HEK293 (cell line): ENCODE measurements at regions not wholly inside any gene's neighbourhood (a gene's known extent, or its start where the extent isn't known, plus 50 kb on each side); places are given as distances from the start of the nearest gene placed in this dataset.

Experiments used
- CTCF ChIA-PET: fragments of 350-600 bp; formaldehyde crosslinking; extraction: SDS; loops from one replicate; lab custom pipeline; 2021; ENCODE audit warnings: antibody characterized with exemption; lab: Yijun Ruan, JAX
- POLR2A ChIA-PET: fragments of 300-600 bp; formaldehyde crosslinking; extraction: SDS; loops from one replicate; lab custom pipeline; 2020; ENCODE audit warnings: antibody characterized with exemption, inconsistent platforms; lab: Yijun Ruan, JAX
- H3K27ac ChIP-seq: fragments of 200-500 bp; sonication (Bioruptor generic); 2 replicates; pipeline ENCODE4 v1.5.1; 2014; ENCODE audit warnings: low read depth, low read length, control low read depth, inconsistent platforms; ENCODE audit errors: extremely low read depth
- H3K36me3 ChIP-seq, 2 experiments: fragments of 200-500 bp in 1 of 2; sonication (Bioruptor generic) in 1 of 2; 1 replicate in 1 of 2; 2 replicates in 1 of 2; pipeline ENCODE4 v1.5.1; 2014 to 2017; ENCODE audit warnings: inconsistent platforms in 2 of 2, low read length in 2 of 2; ENCODE audit not compliant: control insufficient read depth in 2 of 2, insufficient read depth in 1 of 2
- H3K4me1 ChIP-seq: fragments of 200-500 bp; sonication (Bioruptor generic); 2 replicates; pipeline ENCODE4 v1.5.1; 2014; ENCODE audit warnings: mild to moderate bottlenecking, low read length, inconsistent platforms; ENCODE audit not compliant: control insufficient read depth, insufficient read depth
- H3K4me3 ChIP-seq: 2 replicates; pipeline ENCODE4 v1.5.1; 2011; ENCODE audit warnings: low read depth, mild to moderate bottlenecking, control low read depth, low read length, moderate library complexity
- H3K9me3 ChIP-seq: fragments of 200-500 bp; sonication (Bioruptor generic); 2 replicates; pipeline ENCODE4 v1.5.1; 2014; ENCODE audit warnings: low read depth, low read length, inconsistent platforms; ENCODE audit not compliant: control insufficient read depth, insufficient read depth
- GFI1B ChIP-seq: fragments of 450-650 bp; formaldehyde crosslinking; IDR thresholded peaks from 2 replicates; pipeline ENCODE4 v1.5.1; 2016; ENCODE audit warnings: missing biosample characterization, missing genetic modification characterization
- GLIS2 ChIP-seq: fragments of 450-650 bp; formaldehyde crosslinking; IDR thresholded peaks from 2 replicates; pipeline ENCODE4 v1.5.1; 2016; ENCODE audit warnings: missing biosample characterization, missing genetic modification characterization
- MYNN ChIP-seq: fragments of 450-650 bp; formaldehyde crosslinking; IDR thresholded peaks from 2 replicates; pipeline ENCODE4 v1.5.1; 2016; ENCODE audit warnings: missing biosample characterization, missing genetic modification characterization, borderline replicate concordance
- TSHZ1 ChIP-seq: fragments of 450-650 bp; formaldehyde crosslinking; IDR thresholded peaks from 2 replicates; pipeline ENCODE4 v1.5.1; 2016; ENCODE audit warnings: missing biosample characterization, missing genetic modification characterization, borderline replicate concordance
- YY1 ChIP-seq: fragments of 450-650 bp; formaldehyde crosslinking; IDR thresholded peaks from 2 replicates; pipeline ENCODE4 v1.5.1; 2018; ENCODE audit warnings: missing biosample characterization, missing genetic modification characterization
- ZNF121 ChIP-seq: fragments of 450-650 bp; formaldehyde crosslinking; IDR thresholded peaks from 2 replicates; pipeline ENCODE4 v1.5.1; 2016; ENCODE audit warnings: missing biosample characterization, missing genetic modification characterization
- ZNF16 ChIP-seq: fragments of 450-650 bp; formaldehyde crosslinking; IDR thresholded peaks from 2 replicates; pipeline ENCODE4 v1.5.1; 2016; ENCODE audit warnings: low read depth, missing biosample characterization, missing genetic modification characterization
- ZNF214 ChIP-seq: fragments of 450-650 bp; formaldehyde crosslinking; IDR thresholded peaks from 2 replicates; pipeline ENCODE4 v1.5.1; 2017; ENCODE audit warnings: missing biosample characterization, mild to moderate bottlenecking, missing genetic modification characterization, borderline replicate concordance
- ZNF239 ChIP-seq: fragments of 450-650 bp; formaldehyde crosslinking; IDR thresholded peaks from 2 replicates; pipeline ENCODE4 v1.5.1; 2016; ENCODE audit warnings: missing biosample characterization, missing genetic modification characterization
- ZNF404 ChIP-seq: fragments of 450-650 bp; formaldehyde crosslinking; IDR thresholded peaks from 2 replicates; pipeline ENCODE4 v1.5.1; 2017; ENCODE audit warnings: missing biosample characterization, missing genetic modification characterization
- ZNF426 ChIP-seq: fragments of 450-650 bp; formaldehyde crosslinking; IDR thresholded peaks from 2 replicates; pipeline ENCODE4 v1.5.1; 2017; ENCODE audit warnings: missing biosample characterization, missing genetic modification characterization, mild to moderate bottlenecking, inconsistent platforms, moderate library complexity
- ZNF510 ChIP-seq: fragments of 450-650 bp; formaldehyde crosslinking; IDR thresholded peaks from 2 replicates; pipeline ENCODE4 v1.5.1; 2018; ENCODE audit warnings: mild to moderate bottlenecking, missing genetic modification characterization, missing biosample characterization; ENCODE audit not compliant: insufficient replicate concordance
- ZNF660 ChIP-seq: fragments of 450-650 bp; IDR thresholded peaks from 2 replicates; pipeline ENCODE4 v1.5.1; 2018; ENCODE audit warnings: missing biosample characterization, mild to moderate bottlenecking, missing genetic modification characterization
- TF ChIP-seq, protein P1 (sequence below): fragments of 450-650 bp; formaldehyde crosslinking; IDR thresholded peaks from 2 replicates; pipeline ENCODE4 v1.5.1; 2016; ENCODE audit warnings: missing biosample characterization, missing genetic modification characterization, low read depth
- TF ChIP-seq, protein P2 (sequence below): fragments of 450-650 bp; formaldehyde crosslinking; IDR thresholded peaks from 2 replicates; pipeline ENCODE4 v1.5.1; 2017; ENCODE audit warnings: missing biosample characterization, missing genetic modification characterization
- TF ChIP-seq, protein P3 (sequence below): fragments of 450-650 bp; formaldehyde crosslinking; IDR thresholded peaks from 2 replicates; pipeline ENCODE4; 2016; ENCODE audit warnings: missing biosample characterization, missing genetic modification characterization
- TF ChIP-seq, protein P4 (sequence below): fragments of 450-650 bp; formaldehyde crosslinking; IDR thresholded peaks from 2 replicates; pipeline ENCODE4 v1.5.1; 2017; ENCODE audit warnings: missing biosample characterization, mild to moderate bottlenecking, missing genetic modification characterization, moderate library complexity
- TF ChIP-seq, protein P5 (sequence below): fragments of 450-650 bp; formaldehyde crosslinking; IDR thresholded peaks from 2 replicates; pipeline ENCODE4 v1.5.1; 2016; ENCODE audit warnings: missing biosample characterization, missing genetic modification characterization
- TF ChIP-seq, protein P6 (sequence below): fragments of 450-650 bp; formaldehyde crosslinking; IDR thresholded peaks from 2 replicates; pipeline ENCODE4 v1.5.1; 2016; ENCODE audit warnings: missing biosample characterization, missing genetic modification characterization

GRCh38 chr5:52543594-52543993 lies 244.1 kb upstream of the ITGA1 start (continued):
- TF ChIP-seq TSHZ1 (tag by site-specific recombination): no peak
- TF ChIP-seq, protein P1, sequence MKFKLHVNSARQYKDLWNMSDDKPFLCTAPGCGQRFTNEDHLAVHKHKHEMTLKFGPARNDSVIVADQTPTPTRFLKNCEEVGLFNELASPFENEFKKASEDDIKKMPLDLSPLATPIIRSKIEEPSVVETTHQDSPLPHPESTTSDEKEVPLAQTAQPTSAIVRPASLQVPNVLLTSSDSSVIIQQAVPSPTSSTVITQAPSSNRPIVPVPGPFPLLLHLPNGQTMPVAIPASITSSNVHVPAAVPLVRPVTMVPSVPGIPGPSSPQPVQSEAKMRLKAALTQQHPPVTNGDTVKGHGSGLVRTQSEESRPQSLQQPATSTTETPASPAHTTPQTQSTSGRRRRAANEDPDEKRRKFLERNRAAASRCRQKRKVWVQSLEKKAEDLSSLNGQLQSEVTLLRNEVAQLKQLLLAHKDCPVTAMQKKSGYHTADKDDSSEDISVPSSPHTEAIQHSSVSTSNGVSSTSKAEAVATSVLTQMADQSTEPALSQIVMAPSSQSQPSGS (tag by site-specific recombination): no peak

DNA sequence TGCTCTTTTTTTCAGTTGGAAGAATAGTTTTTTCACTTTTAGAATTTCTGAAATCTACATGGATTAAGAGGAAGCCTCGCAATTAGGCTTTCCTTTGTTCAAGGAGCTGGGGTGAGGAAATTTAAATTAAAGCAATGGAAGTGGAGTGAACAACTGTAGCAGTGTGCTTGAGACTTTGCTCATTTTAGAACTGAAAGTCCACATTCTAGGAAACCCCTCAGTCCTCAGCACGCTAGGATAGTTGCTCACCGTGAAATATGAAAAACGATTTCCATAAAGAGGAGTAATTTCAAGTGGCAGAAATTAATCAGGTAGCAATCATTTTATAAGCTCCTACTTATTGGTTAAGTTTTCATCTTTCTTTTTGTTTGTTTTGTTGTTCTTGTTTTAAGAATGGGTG lies 243.0 kb upstream of the ITGA1 start:
- H3K9me3 ChIP-seq: no peaks in the 10 kb centered on the region
- no peaks in the 10 kb centered on the region for H3K4me1 ChIP-seq
- H3K27ac ChIP-seq: no peak overlapping the region
- TF ChIP-seq ZNF239 (tag by site-specific recombination) (no peak), YY1 (tag by site-specific recombination) (no peak), ZNF214 (no peak), ZNF426 (tag by site-specific recombination) (no peak), ZNF660 (no peak), MYNN (tag by site-specific recombination) (no peak), ZNF121 (no peak), GFI1B (tag by site-specific recombination) (no peak), ZNF404 (tag by site-specific recombination) (no peak), ZNF16 (tag by site-specific recombination) (no peak), ZNF510 (tag by site-specific recombination) (no peak), GLIS2 (tag by site-specific recombination) (no peak)
- TF ChIP-seq, protein P2, sequence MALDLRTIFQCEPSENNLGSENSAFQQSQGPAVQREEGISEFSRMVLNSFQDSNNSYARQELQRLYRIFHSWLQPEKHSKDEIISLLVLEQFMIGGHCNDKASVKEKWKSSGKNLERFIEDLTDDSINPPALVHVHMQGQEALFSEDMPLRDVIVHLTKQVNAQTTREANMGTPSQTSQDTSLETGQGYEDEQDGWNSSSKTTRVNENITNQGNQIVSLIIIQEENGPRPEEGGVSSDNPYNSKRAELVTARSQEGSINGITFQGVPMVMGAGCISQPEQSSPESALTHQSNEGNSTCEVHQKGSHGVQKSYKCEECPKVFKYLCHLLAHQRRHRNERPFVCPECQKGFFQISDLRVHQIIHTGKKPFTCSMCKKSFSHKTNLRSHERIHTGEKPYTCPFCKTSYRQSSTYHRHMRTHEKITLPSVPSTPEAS (tag by site-specific recombination): no peak
- TF ChIP-seq, protein P3, sequence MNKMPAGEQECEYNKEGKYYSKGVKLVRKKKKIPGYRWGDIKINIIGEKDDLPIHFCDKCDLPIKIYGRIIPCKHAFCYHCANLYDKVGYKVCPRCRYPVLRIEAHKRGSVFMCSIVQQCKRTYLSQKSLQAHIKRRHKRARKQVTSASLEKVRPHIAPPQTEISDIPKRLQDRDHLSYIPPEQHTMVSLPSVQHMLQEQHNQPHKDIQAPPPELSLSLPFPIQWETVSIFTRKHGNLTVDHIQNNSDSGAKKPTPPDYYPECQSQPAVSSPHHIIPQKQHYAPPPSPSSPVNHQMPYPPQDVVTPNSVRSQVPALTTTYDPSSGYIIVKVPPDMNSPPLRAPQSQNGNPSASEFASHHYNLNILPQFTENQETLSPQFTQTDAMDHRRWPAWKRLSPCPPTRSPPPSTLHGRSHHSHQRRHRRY (tag by site-specific recombination): no peak
- TF ChIP-seq, protein P4, sequence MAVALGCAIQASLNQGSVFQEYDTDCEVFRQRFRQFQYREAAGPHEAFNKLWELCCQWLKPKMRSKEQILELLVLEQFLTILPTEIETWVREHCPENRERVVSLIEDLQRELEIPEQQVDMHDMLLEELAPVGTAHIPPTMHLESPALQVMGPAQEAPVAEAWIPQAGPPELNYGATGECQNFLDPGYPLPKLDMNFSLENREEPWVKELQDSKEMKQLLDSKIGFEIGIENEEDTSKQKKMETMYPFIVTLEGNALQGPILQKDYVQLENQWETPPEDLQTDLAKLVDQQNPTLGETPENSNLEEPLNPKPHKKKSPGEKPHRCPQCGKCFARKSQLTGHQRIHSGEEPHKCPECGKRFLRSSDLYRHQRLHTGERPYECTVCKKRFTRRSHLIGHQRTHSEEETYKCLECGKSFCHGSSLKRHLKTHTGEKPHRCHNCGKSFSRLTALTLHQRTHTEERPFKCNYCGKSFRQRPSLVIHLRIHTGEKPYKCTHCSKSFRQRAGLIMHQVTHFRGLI (tag by site-specific recombination): no peak
- TF ChIP-seq, protein P5, sequence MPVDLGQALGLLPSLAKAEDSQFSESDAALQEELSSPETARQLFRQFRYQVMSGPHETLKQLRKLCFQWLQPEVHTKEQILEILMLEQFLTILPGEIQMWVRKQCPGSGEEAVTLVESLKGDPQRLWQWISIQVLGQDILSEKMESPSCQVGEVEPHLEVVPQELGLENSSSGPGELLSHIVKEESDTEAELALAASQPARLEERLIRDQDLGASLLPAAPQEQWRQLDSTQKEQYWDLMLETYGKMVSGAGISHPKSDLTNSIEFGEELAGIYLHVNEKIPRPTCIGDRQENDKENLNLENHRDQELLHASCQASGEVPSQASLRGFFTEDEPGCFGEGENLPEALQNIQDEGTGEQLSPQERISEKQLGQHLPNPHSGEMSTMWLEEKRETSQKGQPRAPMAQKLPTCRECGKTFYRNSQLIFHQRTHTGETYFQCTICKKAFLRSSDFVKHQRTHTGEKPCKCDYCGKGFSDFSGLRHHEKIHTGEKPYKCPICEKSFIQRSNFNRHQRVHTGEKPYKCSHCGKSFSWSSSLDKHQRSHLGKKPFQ: no peak
- TF ChIP-seq, protein P6, sequence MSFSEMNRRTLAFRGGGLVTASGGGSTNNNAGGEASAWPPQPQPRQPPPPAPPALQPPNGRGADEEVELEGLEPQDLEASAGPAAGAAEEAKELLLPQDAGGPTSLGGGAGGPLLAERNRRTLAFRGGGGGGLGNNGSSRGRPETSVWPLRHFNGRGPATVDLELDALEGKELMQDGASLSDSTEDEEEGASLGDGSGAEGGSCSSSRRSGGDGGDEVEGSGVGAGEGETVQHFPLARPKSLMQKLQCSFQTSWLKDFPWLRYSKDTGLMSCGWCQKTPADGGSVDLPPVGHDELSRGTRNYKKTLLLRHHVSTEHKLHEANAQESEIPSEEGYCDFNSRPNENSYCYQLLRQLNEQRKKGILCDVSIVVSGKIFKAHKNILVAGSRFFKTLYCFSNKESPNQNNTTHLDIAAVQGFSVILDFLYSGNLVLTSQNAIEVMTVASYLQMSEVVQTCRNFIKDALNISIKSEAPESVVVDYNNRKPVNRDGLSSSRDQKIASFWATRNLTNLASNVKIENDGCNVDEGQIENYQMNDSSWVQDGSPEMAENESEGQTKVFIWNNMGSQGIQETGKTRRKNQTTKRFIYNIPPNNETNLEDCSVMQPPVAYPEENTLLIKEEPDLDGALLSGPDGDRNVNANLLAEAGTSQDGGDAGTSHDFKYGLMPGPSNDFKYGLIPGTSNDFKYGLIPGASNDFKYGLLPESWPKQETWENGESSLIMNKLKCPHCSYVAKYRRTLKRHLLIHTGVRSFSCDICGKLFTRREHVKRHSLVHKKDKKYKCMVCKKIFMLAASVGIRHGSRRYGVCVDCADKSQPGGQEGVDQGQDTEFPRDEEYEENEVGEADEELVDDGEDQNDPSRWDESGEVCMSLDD (tag by site-specific recombination): no peak
- no peaks in the 10 kb centered on the region for H3K36me3 ChIP-seq
- ChIA-PET CTCF (no interaction called here), POLR2A (no interaction called here)
- no peak overlapping the region for H3K4me3 ChIP-seq
